GM12878 (cell line): ENCODE measurements at regions not wholly inside any gene's neighbourhood (a gene's known extent, or its start where the extent isn't known, plus 50 kb on each side); places are given as distances from the start of the nearest gene placed in this dataset.

Experiments used
- ATAC-seq: fragments of 200-7000 bp; cut with Tn5 transposase; 3 replicates; pipeline ENCODE4 v1.9.1; 2020; ENCODE audit warnings: mild to moderate bottlenecking, moderate library complexity
- BruUV-seq: library from RNA; stranded (reverse); fragments of 400-500 nt; replicated peaks from 2 replicates; lab custom pipeline; 2021; lab: Mats Ljungman, UMichigan
- CTCF ChIA-PET: fragments of 300-600 bp; sonication (Branson Sonifier 250); formaldehyde crosslinking; extraction: SDS; loops from one replicate; lab custom pipeline; 2021; ENCODE audit warnings: inconsistent platforms; lab: Yijun Ruan, JAX
- POLR2A ChIA-PET: fragments of 350-600 bp; formaldehyde crosslinking; extraction: SDS; loops from one replicate; lab custom pipeline; 2021; ENCODE audit warnings: inconsistent platforms; lab: Charles Lee
- RAD21 ChIA-PET: fragments of 300-600 bp; sonication (Branson Sonifier 250); formaldehyde crosslinking; loops from one replicate; lab custom pipeline; 2023; ENCODE audit warnings: antibody characterized with exemption; ENCODE audit not compliant: unreplicated experiment; lab: Charles Lee
- SMC1A ChIA-PET: fragments of 300-600 bp; sonication (Branson Sonifier 250); formaldehyde crosslinking; loops from one replicate; lab custom pipeline; 2023; ENCODE audit not compliant: unreplicated experiment, uncharacterized antibody; lab: Charles Lee
- DNase-seq: peaks from one replicate; pipeline ENCODE4 v3.0.0-alpha.2; 2011; ENCODE audit warnings: low read depth, low spot score
- FAIRE-seq: peaks from 3 replicates; lab custom pipeline; 2011; peaks lifted over from hg19 to GRCh38; lab: Jason Lieb, UNC
- H2AFZ ChIP-seq: 2 replicates; pipeline ENCODE4 v1.6.0; 2011; ENCODE audit warnings: low read depth, low read length, control low read depth; ENCODE audit not compliant: control insufficient read depth
- H3K27ac ChIP-seq: 2 replicates; pipeline ENCODE4 v1.5.1; 2011; ENCODE audit warnings: control low read depth; ENCODE audit not compliant: control insufficient read depth, insufficient read depth
- H3K27me3 ChIP-seq, 2 experiments: replicated peaks in 1 of 2; 2 replicates each; pipeline versions ENCODE4 v1.6.0 to v1.6.1; 2011; ENCODE audit warnings: low read length in 1 of 2; ENCODE audit not compliant: control insufficient read depth in 2 of 2, insufficient read depth in 2 of 2
- H3K36me3 ChIP-seq, 2 experiments: 2 replicates each; pipeline ENCODE4 v1.5.1; 2011; ENCODE audit warnings: low read length in 1 of 2; ENCODE audit not compliant: control insufficient read depth in 2 of 2, insufficient read depth in 2 of 2
- H3K4me1 ChIP-seq: 2 replicates; pipeline ENCODE4 v1.6.1; 2011; ENCODE audit warnings: mild to moderate bottlenecking, low read length, moderate library complexity, mixed read lengths; ENCODE audit not compliant: control insufficient read depth, insufficient read depth
- H3K4me2 ChIP-seq: 2 replicates; pipeline ENCODE4 v1.6.0; 2011; ENCODE audit warnings: control low read depth; ENCODE audit not compliant: control insufficient read depth, insufficient read depth
- H3K4me3 ChIP-seq: fragments of 200-600 bp; sonication (generic); 2 replicates; pipeline ENCODE4 v1.5.1; 2016
- H3K79me2 ChIP-seq: 2 replicates; pipeline ENCODE4 v1.6.0; 2011; ENCODE audit warnings: low read length; ENCODE audit not compliant: control insufficient read depth, insufficient read depth
- H3K9ac ChIP-seq: 2 replicates; pipeline ENCODE4 v1.8.0; 2011; ENCODE audit warnings: low read length, control low read depth, mixed read lengths; ENCODE audit not compliant: control insufficient read depth, insufficient read depth
- H3K9me3 ChIP-seq: replicated peaks from 3 replicates; pipeline ENCODE4 v1.5.1; 2011; ENCODE audit warnings: mild to moderate bottlenecking, low read length; ENCODE audit not compliant: control insufficient read depth, insufficient read depth
- H4K20me1 ChIP-seq: 2 replicates; pipeline ENCODE4 v1.6.0; 2011; ENCODE audit not compliant: control insufficient read depth, insufficient read depth
- BHLHE40 ChIP-seq, 2 experiments: fragments of 450-650 bp in 1 of 2; IDR thresholded peaks; 2 replicates each; pipeline ENCODE4 v1.6.1; 2011 to 2017; ENCODE audit warnings: low read depth in 2 of 2, borderline replicate concordance in 1 of 2, improper control_type of control experiment in 1 of 2, low read length in 1 of 2, mild to moderate bottlenecking in 1 of 2
- CBX3 ChIP-seq: fragments of 200-600 bp; sonication (generic); IDR thresholded peaks from 2 replicates; pipeline ENCODE4 v1.6.1; 2016; ENCODE audit warnings: low read depth, borderline replicate concordance
- E4F1 ChIP-seq: fragments of 450-650 bp; IDR thresholded peaks from 2 replicates; pipeline ENCODE4 v1.6.1; 2018; ENCODE audit warnings: borderline replicate concordance, mild to moderate bottlenecking; ENCODE audit not compliant: partially characterized antibody
- EED ChIP-seq: sonication (generic); IDR thresholded peaks from 2 replicates; pipeline ENCODE4 v1.6.1; 2016; ENCODE audit warnings: antibody characterized with exemption, low read depth
- MEF2B ChIP-seq: fragments of 450-650 bp; IDR thresholded peaks from 2 replicates; pipeline ENCODE4 v1.6.1; 2018; ENCODE audit warnings: mild to moderate bottlenecking, moderate library complexity; ENCODE audit not compliant: partially characterized antibody, poor library complexity, severe bottlenecking
- MLLT1 ChIP-seq: fragments of 450-650 bp; IDR thresholded peaks from 2 replicates; pipeline ENCODE4 v1.6.1; 2016; ENCODE audit warnings: mild to moderate bottlenecking
- NRF1 ChIP-seq: conservative IDR thresholded peaks from 2 replicates; pipeline ENCODE4 v1.6.1; 2011; ENCODE audit warnings: mild to moderate bottlenecking, low read depth, low read length, improper control_type of control experiment
- PAX5 ChIP-seq: IDR thresholded peaks from 2 replicates; pipeline ENCODE4 v1.6.1; 2011; ENCODE audit warnings: low read depth, low read length, borderline replicate concordance
- SIN3A ChIP-seq: IDR thresholded peaks from 2 replicates; pipeline ENCODE4 v1.6.1; 2012; ENCODE audit warnings: low read depth, low read length, improper control_type of control experiment
- TCF3 ChIP-seq: IDR thresholded peaks from 2 replicates; pipeline ENCODE4 v1.6.1; 2012; ENCODE audit warnings: low read depth, mild to moderate bottlenecking, low read length, borderline replicate concordance; ENCODE audit not compliant: insufficient read depth
- WGBS: methylation state at CpG from one replicate; pipeline ENCODE4 v1.1.6; 2016; ENCODE audit warnings: low lambda C conversion rate; ENCODE audit not compliant: insufficient replicate concordance, insufficient coverage; ENCODE audit errors: missing lambda C conversion rate; 5-methylcytosine and 5-hydroxymethylcytosine counted together
- in situ Hi-C: fragments of 300-500 bp; cut with MboI; formaldehyde crosslinking; loops from 9 replicates; pipeline ENCODE4 v1.14.3; 2018; ENCODE audit warnings: mixed read lengths
- intact Hi-C: fragments of 100-400 bp; cut with micrococcal nuclease; formaldehyde crosslinking; loops from one replicate; pipeline ENCODE4 v1.14.2; 2022; ENCODE audit not compliant: unreplicated experiment

- H3K36me3 ChIP-seq: no peaks in the 10 kb centered on the region
- DNase-seq: no peak
- no peaks in the 10 kb centered on the region for H3K4me1 ChIP-seq
- H3K27me3 ChIP-seq: no peaks in the 10 kb centered on the region
- no peak for TF ChIP-seq CBX3
- H4K20me1 ChIP-seq: no peaks in the 10 kb centered on the region
- BruUV-seq: no TSS peak
- no peak for ATAC-seq
- ChIA-PET RAD21 (no interaction called here), POLR2A (no interaction called here), CTCF (no interaction called here), SMC1A (no interaction called here)
- 0% methylated on average over 2 of the region's 2 CpGs for WGBS
- no peak for FAIRE-seq
- intact Hi-C loops (no loop called here), in situ Hi-C loops (no loop called here)
- H3K9me3 ChIP-seq: no peaks in the 10 kb centered on the region
- no peak overlapping the region for H3K4me2 ChIP-seq
- H3K27ac ChIP-seq: no peak overlapping the region
- no peak overlapping the region for H2AFZ ChIP-seq
- H3K79me2 ChIP-seq: no peaks in the 10 kb centered on the region
- no peak overlapping the region for H3K9ac ChIP-seq
- H3K4me3 ChIP-seq: no peak overlapping the region
Measured at GRCh38 chr1:213585402-213585801, 402.4 kb upstream of the PROX1 start.

- Histone ChIP-seq H4K20me1 (no peaks in the 10 kb centered on the region), H2AFZ (no peak overlapping the region), H3K27ac (no peak overlapping the region), H3K9ac (no peak overlapping the region), H3K27me3 (no peaks in the 10 kb centered on the region), H3K9me3 (no peaks in the 10 kb centered on the region), H3K36me3 (no peaks in the 10 kb centered on the region), H3K4me2 (no peak overlapping the region), H3K4me3 (no peak overlapping the region), H3K79me2 (no peaks in the 10 kb centered on the region), H3K4me1 (no peaks in the 10 kb centered on the region)
- BruUV-seq: no TSS peak
- SMC1A ChIA-PET: no interaction called here
- in situ Hi-C loops: no loop called here
- FAIRE-seq (no peak), DNase-seq (no peak), ATAC-seq (no peak)
- intact Hi-C loops: no loop called here
- CTCF ChIA-PET: no interaction called here
- WGBS: 36% methylated on average over 6 of the region's 6 CpGs
- POLR2A ChIA-PET: no interaction called here
- TF ChIP-seq MLLT1 (no peak), PAX5 (no peak), E4F1 (no peak), BHLHE40 (IDR thresholded peaks at IDR 0.05; ENCODE audit: borderline replicate concordance in 1 of 2, low read depth in 2 of 2, low read length in 1 of 2) (no peak), MEF2B (no peak), SIN3A (no peak), EED (no peak), TCF3 (no peak), NRF1 (no peak)
- RAD21 ChIA-PET: no interaction called here
Measured at GRCh38 chr1:213585959-213586586, 401.7 kb upstream of the PROX1 start.
